ENCODE measurements at regions not wholly inside any gene's neighbourhood (a gene's known extent, or its start where the extent isn't known, plus 50 kb on each side); places are given as distances from the start of the nearest gene placed in this dataset.
"Not testable (repeated sequence)": the region's sequence is repeated elsewhere in the genome, so short reads cannot be mapped to it uniquely, and the experiment has no call there.

- DNase-seq = no peak
These were observed 926.3 kb downstream of the TLE4 start for GRCh38 chr9:80498001-80498555.

GRCh38 chr9:80496901-80497556 lies 925.3 kb downstream of the TLE4 start:
- no peak for DNase-seq

GRCh38 chr9:80493258-80493657 lies 921.5 kb downstream of the TLE4 start:
- DNase-seq = no peak

- DNase-seq = no peak
These were observed 920.5 kb downstream of the TLE4 start for GRCh38 chr9:80492221-80492620.

GRCh38 chr9:80491086-80491696 lies 919.4 kb downstream of the TLE4 start:
- no peak for DNase-seq

GRCh38 chr9:80489329-80489728 lies 917.6 kb downstream of the TLE4 start:
- no peak for DNase-seq

GRCh38 chr9:80485420-80486250 lies 913.9 kb downstream of the TLE4 start:
- no peak for DNase-seq

GRCh38 chr9:80482251-80482650 lies 910.5 kb downstream of the TLE4 start:
- DNase-seq = not testable (repeated sequence)

- no peak for DNase-seq
These were observed 895.9 kb downstream of the TLE4 start for GRCh38 chr9:80467632-80468031.

- DNase-seq = no peak
These were observed 893.8 kb downstream of the TLE4 start for GRCh38 chr9:80465556-80465955.

- DNase-seq = no peak
These were observed 877.7 kb downstream of the TLE4 start for GRCh38 chr9:80449513-80449912.

- DNase-seq = no peak
These were observed 877.2 kb downstream of the TLE4 start for GRCh38 chr9:80448996-80449395.

- DNase-seq = no peak
These were observed 876.1 kb downstream of the TLE4 start for GRCh38 chr9:80447876-80448275.

GRCh38 chr9:80440724-80441123 lies 869.0 kb downstream of the TLE4 start:
- no peak for DNase-seq

GRCh38 chr9:80437825-80438224 lies 866.1 kb downstream of the TLE4 start:
- DNase-seq = no peak

- DNase-seq = no peak
These were observed 865.4 kb downstream of the TLE4 start for GRCh38 chr9:80437091-80437640.

GRCh38 chr9:80435591-80435990 lies 863.8 kb downstream of the TLE4 start:
- DNase-seq = no peak

GRCh38 chr9:80426992-80427391 lies 855.2 kb downstream of the TLE4 start:
- DNase-seq = no peak

- no peak for DNase-seq
These were observed 845.5 kb downstream of the TLE4 start for GRCh38 chr9:80417211-80417773.

- no peak for DNase-seq
These were observed 838.3 kb downstream of the TLE4 start for GRCh38 chr9:80410106-80410505.

GRCh38 chr9:80407220-80407619 lies 835.5 kb downstream of the TLE4 start:
- DNase-seq = no peak

- DNase-seq = no peak
These were observed 829.5 kb downstream of the TLE4 start for GRCh38 chr9:80401243-80401642.

- no peak for DNase-seq
These were observed 829.0 kb downstream of the TLE4 start for GRCh38 chr9:80400624-80401230.

Measured in Kasumi-1 (cell line).